NT2/D1 (cell line): ENCODE measurements at regions not wholly inside any gene's neighbourhood (a gene's known extent, or its start where the extent isn't known, plus 50 kb on each side); places are given as distances from the start of the nearest gene placed in this dataset.

Experiments used
- DNase-seq: peaks from one replicate; pipeline ENCODE4 v3.0.0-alpha.2; 2011; ENCODE audit warnings: low read depth, low spot score
- H3K27me3 ChIP-seq: 2 replicates; pipeline ENCODE4 v1.6.0; 2011; ENCODE audit warnings: mild to moderate bottlenecking; ENCODE audit not compliant: insufficient read length, insufficient read depth
- H3K36me3 ChIP-seq: 2 replicates; pipeline ENCODE4 v1.6.1; 2011; ENCODE audit warnings: mild to moderate bottlenecking, low read length, mixed read lengths; ENCODE audit not compliant: insufficient read depth, insufficient read length
- H3K4me1 ChIP-seq: 2 replicates; pipeline ENCODE4 v1.5.1; 2011; ENCODE audit not compliant: insufficient read depth, insufficient read length
- H3K4me3 ChIP-seq: 2 replicates; pipeline ENCODE4 v1.5.1; 2011; ENCODE audit warnings: low read depth; ENCODE audit not compliant: insufficient read length
- H3K9ac ChIP-seq: 2 replicates; pipeline ENCODE4 v1.6.0; 2011; ENCODE audit warnings: low read depth; ENCODE audit not compliant: insufficient read length
- H3K9me3 ChIP-seq: 2 replicates; pipeline ENCODE4 v1.5.1; 2011; ENCODE audit warnings: mild to moderate bottlenecking, low read length; ENCODE audit not compliant: insufficient read depth
- SUZ12 ChIP-seq: IDR thresholded peaks from 2 replicates; pipeline ENCODE4 v1.6.1; 2011; ENCODE audit not compliant: insufficient read length, insufficient read depth; ENCODE audit errors: extremely low read depth
- YY1 ChIP-seq: IDR thresholded peaks from 2 replicates; pipeline ENCODE4 v1.6.1; 2011; ENCODE audit not compliant: insufficient read length, insufficient read depth
- ZNF274 ChIP-seq: IDR thresholded peaks from 2 replicates; pipeline ENCODE4 v1.6.1; 2011; ENCODE audit warnings: mild to moderate bottlenecking, low read depth, low read length

DNA sequence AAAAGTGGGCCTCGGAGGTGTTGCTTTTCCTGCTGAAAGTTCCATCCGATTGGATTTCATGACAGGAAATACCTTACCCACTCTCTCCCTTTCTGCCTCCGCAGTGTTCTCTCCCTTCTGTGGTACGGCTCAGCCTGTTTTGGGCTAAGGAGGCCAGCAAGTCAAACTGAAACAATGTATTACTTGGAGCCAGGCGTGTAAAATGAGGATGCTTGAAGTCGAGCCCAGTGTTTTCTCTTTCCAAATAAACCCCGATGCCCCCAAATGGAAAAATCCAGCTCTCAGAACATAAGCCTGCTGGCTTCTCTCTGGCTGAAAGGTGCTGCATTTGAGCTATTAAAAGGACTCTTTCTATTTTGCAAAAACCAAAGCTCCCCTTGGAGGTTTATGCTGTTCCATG lies 124.7 kb downstream of the ZNF664 start:
- no peaks in the 10 kb centered on the region; the same call in 1 of the 2 replicates for H3K9me3 ChIP-seq
- TF ChIP-seq SUZ12 (no peak), ZNF274 (no peak), YY1 (no peak)
- H3K4me1 ChIP-seq: peaks cover 3% of the 10 kb centered on the region
- DNase-seq: no peak
- H3K27me3 ChIP-seq: no peaks in the 10 kb centered on the region
- H3K36me3 ChIP-seq: no peaks in the 10 kb centered on the region
- H3K4me3 ChIP-seq: no peak overlapping the region
- H3K9ac ChIP-seq: no peak overlapping the region

DNA sequence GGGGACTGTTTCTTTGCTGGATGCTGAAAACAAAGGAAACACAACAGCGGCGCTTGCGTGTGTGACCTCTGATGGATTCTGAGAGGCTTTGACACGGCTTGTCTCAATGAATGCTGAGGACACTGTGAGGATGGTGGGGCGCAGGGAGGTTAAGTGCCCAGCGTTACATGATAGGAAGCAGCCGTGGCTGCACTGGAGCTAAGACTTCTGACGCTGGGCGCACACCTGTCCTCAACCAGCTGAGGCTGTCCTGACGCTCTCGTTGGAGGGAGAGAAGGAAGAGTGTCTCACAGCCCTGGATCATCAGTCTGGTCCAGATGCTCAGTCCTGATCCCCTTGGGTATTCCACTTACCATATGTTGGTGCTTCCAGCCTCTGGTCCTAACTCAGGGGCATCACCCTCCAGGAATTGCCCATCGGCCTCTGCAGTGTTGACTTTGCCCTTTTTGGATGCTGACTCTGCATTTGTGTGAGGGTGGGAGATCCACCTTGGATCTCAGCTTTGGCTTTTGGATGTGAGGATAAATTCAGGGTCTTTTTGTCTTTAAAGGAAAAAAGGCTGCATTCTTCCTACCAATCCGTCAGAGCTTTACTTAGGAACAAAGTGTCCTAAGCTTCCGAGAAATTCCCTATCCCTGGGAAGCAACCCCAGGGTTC lies 125.2 kb downstream of the ZNF664 start:
- H3K4me1 ChIP-seq: peaks cover 3% of the 10 kb centered on the region
- no peaks in the 10 kb centered on the region for H3K36me3 ChIP-seq
- peaks cover 3% of the 10 kb centered on the region; the same call in 1 of the 2 replicates for H3K9me3 ChIP-seq
- no peak for DNase-seq
- no peaks in the 10 kb centered on the region for H3K27me3 ChIP-seq
- H3K4me3 ChIP-seq: no peak overlapping the region
- TF ChIP-seq SUZ12: no peak
- no peak for TF ChIP-seq YY1
- no peak for TF ChIP-seq ZNF274
- H3K9ac ChIP-seq: no peak overlapping the region

DNA sequence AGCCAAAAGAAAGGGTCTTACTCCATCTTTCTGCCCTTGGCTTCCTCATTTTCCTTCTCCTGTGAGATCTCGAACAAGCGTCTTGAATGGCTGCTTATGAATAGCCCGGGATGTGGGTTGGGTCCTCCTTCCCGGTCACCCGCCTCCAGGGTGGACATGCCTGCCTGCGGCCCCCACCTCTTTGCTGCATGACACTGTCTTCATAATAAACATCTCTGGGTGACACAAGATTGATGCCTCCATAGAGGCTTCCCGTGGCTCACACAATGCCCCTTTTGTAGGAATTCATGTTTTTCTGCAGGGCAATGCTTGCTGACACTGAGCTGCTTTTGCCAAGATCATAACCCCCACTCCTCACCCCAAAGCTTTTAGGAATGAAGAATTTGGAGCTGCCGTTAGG lies 125.9 kb downstream of the ZNF664 start:
- TF ChIP-seq ZNF274 (no peak), SUZ12 (no peak), YY1 (no peak)
- no peak for DNase-seq
- Histone ChIP-seq H3K36me3 (no peaks in the 10 kb centered on the region), H3K27me3 (no peaks in the 10 kb centered on the region), H3K9ac (no peak overlapping the region), H3K4me1 (peaks cover 3% of the 10 kb centered on the region), H3K4me3 (no peak overlapping the region), H3K9me3 (peaks cover 6% of the 10 kb centered on the region; the same call in 1 of the 2 replicates)

DNA sequence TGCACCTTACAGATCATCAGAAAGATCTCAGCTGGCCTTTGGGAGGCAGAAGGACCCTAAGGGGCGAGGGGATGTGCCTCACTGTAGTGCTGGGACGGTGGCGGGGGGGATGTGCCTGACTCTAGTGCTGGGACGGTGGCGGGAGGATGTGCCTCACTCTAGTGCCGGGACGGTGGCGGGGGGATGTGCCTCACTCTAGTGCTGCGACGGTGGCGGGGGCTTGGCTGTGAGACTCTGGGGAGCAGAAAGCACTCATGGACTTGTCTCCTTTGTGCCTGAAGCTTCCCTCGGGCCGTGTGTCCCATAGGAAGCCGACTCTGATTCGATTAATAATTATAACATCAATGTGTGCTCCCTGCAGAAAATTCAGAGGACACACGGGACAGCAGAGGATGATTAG lies 126.6 kb downstream of the ZNF664 start:
- Histone ChIP-seq H3K36me3 (no peaks in the 10 kb centered on the region), H3K4me1 (peaks cover 3% of the 10 kb centered on the region), H3K4me3 (no peak overlapping the region), H3K9me3 (peaks cover 6% of the 10 kb centered on the region; the same call in 1 of the 2 replicates), H3K27me3 (no peaks in the 10 kb centered on the region), H3K9ac (no peak overlapping the region)
- no peak for DNase-seq
- TF ChIP-seq YY1 (no peak), ZNF274 (no peak), SUZ12 (no peak)

DNA sequence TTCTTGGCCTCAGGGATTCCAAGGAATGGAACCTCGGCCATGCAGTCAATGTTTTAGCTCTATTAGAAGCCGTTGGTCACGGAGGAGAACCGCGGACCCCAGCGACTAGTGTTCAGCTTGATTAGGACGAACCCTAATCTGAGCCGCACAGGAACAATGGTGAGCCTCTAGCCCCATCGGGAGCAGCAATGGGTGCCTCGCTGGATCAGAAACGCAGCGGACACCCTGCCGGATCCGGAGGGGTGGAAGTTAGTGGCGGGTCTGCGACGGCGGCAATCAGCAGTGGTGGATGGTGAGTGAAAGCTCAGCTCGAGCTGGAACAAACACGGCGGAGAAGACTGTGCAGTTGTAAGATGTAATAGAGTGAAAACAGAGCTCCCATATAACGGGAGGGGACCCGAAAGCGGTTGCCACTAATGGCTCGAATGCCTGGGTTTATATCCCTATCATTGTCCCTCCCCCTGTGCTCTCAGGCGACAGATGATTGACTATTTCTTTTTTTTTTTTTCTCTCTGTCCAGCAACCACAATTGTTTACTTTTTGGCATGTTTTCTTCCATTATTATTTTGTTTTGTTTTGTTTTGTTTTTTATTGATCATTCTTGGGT lies 127.7 kb downstream of the ZNF664 start:
- Histone ChIP-seq H3K27me3 (no peaks in the 10 kb centered on the region), H3K9ac (no peak overlapping the region), H3K9me3 (peaks cover 9% of the 10 kb centered on the region; the same call in 1 of the 2 replicates), H3K4me1 (peaks cover 3% of the 10 kb centered on the region), H3K4me3 (no peak overlapping the region), H3K36me3 (no peaks in the 10 kb centered on the region)
- no peak for DNase-seq
- no peak for TF ChIP-seq YY1

DNA sequence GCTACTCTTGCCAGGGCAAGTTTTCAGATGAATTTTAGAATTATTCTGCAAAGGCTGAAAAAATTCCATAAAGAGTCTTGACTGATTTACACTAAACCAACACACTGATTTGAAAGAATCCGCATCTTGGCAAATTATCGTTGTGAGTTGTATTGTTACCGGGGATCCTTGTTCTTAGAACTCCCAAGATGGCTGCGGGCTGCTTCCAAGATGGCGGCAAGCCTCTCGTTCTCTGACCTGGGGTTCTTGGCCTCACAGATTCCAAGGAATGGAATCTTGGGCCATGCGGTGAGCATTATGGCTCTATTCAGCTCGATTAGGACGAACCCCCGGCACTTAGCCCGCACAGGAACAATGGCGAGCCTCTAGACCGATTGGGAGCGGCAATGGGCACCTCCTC lies 132.5 kb downstream of the ZNF664 start:
- no peaks in the 10 kb centered on the region for H3K27me3 ChIP-seq
- no peaks in the 10 kb centered on the region for H3K36me3 ChIP-seq
- H3K4me1 ChIP-seq: no peaks in the 10 kb centered on the region
- TF ChIP-seq ZNF274: no peak
- no peak for TF ChIP-seq SUZ12
- DNase-seq: no peak
- H3K9me3 ChIP-seq: peaks cover 43% of the 10 kb centered on the region
- H3K9ac ChIP-seq: no peak overlapping the region
- H3K4me3 ChIP-seq: no peak overlapping the region

DNA sequence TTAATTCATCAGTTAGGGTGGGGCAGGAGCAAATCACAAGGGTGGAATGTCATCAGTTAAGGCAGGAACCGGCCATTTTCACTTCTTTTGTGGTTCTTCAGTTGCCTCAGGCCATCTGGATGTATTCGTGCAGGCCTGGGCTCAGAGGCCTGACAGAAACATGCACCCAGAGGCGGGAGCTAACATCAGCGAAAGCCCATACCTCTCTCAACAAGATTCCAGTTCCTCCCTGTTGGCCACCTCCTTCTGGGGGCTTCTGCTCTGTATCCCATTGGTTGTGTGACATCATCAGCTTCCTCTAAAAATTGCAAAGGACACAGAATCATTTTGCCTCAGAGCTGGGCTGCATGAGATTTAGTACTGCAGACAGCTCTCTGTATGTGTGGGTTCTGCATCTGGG lies 134.3 kb downstream of the ZNF664 start:
- Histone ChIP-seq H3K27me3 (no peaks in the 10 kb centered on the region), H3K9me3 (peaks cover 43% of the 10 kb centered on the region), H3K9ac (no peak overlapping the region), H3K4me3 (no peak overlapping the region), H3K36me3 (no peaks in the 10 kb centered on the region), H3K4me1 (no peaks in the 10 kb centered on the region)
- TF ChIP-seq ZNF274: no peak
- TF ChIP-seq SUZ12: no peak
- TF ChIP-seq YY1: no peak
- no peak for DNase-seq
